HG03025 (cell line): ENCODE measurements at regions not wholly inside any gene's neighbourhood (a gene's known extent, or its start where the extent isn't known, plus 50 kb on each side); places are given as distances from the start of the nearest gene placed in this dataset.

Experiments
- ATAC-seq: cut with Tn5 transposase; IDR thresholded peaks from one replicate; pipeline ENCODE4 v1.9.1; 2021; ENCODE audit warnings: mild to moderate bottlenecking, moderate library complexity; ENCODE audit not compliant: unreplicated experiment, low FRiP score

DNA sequence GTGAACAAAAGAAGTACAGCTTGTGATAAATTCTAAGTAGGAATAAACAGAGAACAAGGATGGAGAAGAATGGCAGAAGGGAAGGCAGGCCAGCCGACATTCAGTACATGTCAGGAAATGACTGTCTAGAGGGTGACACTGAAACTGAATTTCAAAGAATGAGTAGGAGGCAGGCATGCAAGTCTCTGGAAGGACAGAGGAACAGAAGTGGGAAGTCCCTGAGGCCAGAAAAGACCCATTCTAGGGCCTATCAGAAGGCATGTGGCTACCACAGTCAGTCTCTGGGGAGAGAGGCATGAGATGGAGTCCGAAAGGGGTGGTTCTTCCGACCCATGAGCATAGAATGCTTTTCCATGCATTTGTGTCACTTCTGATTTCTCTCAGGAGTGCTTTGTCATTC is 243.5 kb upstream of the UBE2E2 start:
- ATAC-seq: peak; percentile 92

GRCh38 chr3:22960105-22960984 is 242.8 kb upstream of the UBE2E2 start:
- ATAC-seq: peak; percentile 32

- no peak for ATAC-seq
Observed at GRCh38 chr3:22962244-22962643, 240.9 kb upstream of the UBE2E2 start.

DNA sequence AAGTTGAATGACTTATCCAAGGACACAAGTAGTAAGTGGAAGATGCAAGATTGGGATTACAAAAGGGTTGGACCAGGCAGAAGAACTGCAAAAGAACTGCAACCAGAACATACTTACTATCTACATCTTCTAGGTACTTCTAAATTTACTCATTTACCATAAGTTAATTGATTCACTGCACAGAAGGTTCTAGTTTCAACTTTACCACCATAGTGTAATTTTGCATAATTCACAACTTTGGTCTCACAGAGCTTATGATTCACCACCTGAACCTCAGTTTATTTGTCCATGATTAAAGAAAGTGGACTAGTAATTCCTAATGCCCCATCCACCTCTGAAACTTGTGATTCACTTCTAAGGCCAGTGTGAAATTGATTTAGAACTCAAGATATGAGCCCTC is 236.8 kb upstream of the UBE2E2 start:
- ATAC-seq: no peak

DNA sequence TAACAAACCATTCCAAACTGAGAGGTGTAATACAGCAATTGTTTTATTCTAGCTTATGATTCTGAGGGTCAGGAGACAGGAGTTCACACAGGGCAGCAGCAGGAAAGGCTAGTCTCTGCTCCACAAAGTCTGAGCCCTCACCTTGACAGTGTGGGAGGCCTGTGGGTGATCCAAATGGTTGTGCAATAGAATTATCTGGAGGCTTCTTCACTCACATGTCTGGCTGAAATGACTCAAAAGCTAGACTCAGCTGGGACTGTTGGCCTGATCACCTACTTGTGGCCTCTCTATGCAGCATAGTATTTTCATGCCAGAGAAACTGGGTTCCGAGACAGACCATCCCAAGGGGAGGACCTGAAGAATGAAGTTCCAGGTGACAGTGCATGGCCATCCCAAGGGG is 233.9 kb upstream of the UBE2E2 start:
- ATAC-seq: no peak

DNA sequence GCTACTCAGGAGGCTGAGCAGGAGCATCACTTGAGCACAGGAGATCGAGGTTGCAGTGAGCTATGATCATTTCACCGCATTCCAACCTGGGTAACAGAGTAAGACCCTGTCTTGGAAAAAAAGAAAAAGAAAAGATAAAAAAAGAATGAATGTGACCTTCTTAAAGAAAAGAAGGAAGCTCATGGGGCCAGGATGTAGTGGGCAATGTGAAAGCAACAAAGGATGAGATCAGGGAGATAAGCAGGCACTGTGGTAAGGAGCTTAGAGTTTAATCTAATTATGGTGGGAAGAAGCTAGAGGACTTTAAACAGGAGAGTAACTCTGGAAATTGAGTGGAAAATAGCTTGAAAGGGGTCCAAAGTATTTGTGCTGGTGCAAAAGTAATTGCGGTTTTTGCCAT is 231.6 kb upstream of the UBE2E2 start:
- ATAC-seq: no peak

DNA sequence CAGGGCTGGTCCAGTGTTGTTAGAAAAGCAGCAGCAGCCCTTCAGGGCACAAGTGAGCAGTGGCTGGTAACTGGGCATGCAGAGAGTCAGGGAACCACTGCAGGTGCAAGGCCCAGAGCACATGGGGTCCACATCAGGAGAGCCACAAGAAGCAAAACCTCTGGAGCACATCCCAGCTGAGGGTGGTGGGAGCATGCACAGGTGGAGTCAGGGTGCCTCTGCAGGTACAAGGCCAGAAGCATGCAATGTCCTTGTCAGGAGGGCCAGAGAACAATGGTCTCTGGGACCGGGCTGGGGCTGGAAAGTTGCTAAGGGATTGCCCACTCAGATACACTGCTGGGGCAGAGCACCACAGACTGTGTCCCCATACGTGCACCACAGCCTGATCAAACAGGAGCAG is 226.1 kb upstream of the UBE2E2 start:
- ATAC-seq: no peak

DNA sequence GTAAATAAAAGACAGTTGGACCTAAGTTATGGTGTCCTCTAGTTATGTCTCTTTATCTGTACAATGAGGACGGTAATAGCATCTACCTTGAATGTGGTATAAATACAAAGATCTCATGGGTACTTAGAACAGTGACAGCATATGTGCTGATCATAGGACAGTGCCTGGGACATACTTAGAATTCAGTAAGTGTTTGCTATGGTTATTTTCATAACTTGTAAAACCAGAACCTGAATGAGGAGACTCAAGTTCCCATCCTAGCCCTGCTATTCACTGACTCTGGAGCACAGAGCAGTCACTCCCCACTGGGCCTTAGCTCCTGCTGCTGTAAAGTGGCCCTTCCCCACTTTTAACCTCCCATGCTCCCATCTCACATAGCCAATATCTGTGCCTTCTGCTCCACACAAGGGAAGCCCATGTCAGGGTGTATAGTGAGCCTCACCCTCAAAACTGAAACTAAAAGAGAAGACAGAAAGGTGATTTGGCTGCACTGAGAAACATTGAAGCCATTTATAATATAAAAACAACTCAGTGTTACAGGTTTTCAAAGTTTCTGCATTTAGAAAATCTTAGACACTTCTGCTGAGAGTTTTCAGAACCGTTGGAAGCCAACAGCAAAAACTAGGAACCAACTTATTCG is 225.4 kb upstream of the UBE2E2 start:
- ATAC-seq: peak; percentile 84

DNA sequence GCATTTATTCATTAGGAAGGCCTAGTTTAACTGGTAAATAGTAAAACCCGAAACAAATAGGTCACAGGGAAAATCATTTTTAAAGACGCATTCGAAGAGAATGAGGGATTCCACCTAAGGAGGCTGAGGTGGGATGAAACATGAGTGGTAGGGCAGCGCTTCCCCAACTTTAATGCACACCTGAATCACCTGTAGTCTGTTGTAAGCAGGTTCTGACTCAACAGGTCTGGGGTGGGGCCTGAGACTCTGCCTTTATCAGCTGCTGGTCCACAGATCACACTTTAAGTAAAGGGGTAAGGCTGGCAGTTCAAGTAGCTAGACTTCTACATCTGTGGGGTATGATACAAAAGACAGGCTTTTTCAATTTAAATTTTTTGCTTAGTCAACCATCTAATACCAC is 223.5 kb upstream of the UBE2E2 start:
- ATAC-seq: no peak

DNA sequence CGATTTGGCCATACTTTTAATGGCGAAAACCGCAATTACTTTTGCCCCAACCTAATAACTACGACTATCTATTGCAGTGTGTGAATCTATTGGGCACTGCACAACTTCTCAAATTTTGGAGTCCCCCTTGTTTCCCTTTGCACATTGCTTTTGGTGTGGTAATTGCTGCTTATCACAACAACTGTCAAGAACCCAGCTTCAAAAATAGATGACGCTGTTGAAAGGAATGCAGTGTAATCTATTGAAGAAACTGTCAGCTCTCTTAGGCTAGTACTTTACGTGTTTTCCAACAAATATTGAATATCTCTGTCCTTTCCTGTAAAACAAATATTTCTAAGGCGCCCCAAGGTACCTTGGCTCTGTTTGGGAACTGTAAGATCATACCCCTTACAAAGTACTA is 222.8 kb upstream of the UBE2E2 start:
- no peak for ATAC-seq

DNA sequence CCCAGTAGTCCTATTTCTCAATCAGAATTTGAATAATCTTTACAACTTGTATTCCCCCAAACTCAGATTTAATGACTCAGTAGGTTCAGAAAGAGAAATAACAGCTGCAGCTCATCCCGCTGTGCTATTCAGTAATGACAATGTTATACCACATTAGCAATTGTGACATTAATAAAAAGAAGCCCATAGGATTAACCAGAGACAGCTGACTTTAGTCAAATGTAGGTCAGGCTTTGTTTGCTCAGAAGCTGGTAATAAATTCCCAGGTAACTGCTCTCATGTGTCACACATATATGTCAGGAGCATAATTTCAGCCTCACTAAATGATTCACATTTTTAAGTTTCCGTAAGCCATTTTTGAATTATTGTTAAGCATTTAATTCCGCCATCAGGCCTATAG is 222.0 kb upstream of the UBE2E2 start:
- no peak for ATAC-seq

GRCh38 chr3:22981861-22982260 is 221.3 kb upstream of the UBE2E2 start:
- ATAC-seq: no peak

GRCh38 chr3:22982981-22983587 is 220.0 kb upstream of the UBE2E2 start:
- no peak for ATAC-seq

DNA sequence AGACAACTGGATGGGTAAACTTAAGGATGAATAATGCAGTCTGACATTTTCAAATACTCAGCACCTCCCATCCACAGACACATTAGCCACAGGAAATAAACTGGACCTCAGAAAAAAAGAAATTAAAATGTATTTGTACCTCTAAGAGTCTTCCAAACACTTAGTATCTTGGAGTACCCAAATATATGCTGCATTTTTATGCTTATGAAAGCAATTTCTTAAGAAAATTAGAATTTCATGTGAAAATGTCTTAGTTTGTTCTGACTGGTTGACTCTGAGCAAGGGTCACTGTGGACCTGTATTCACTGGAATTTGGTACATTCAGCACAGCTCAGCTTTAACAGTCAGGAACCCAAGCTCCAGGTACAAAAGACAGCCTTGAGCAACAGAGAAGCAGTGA is 216.2 kb upstream of the UBE2E2 start:
- ATAC-seq: no peak

DNA sequence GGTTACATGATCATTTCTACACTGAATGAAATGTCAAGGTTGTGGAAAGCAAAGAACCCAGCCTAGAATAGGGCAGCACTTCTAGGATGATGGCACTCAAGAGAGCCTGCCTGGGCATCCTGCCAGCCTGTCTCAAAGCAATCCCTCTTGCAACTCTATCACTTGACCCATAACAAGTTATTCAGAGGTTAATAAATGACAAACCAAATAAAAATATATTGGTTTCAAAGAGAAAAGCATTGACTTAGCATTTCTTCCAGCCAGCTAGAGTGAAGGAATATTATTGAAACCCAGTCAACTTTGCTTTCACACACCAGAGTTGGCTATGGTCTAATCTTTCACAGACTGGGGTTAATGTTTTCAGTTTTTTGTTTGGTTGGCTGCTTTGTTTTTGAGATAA is 214.6 kb upstream of the UBE2E2 start:
- no peak for ATAC-seq

DNA sequence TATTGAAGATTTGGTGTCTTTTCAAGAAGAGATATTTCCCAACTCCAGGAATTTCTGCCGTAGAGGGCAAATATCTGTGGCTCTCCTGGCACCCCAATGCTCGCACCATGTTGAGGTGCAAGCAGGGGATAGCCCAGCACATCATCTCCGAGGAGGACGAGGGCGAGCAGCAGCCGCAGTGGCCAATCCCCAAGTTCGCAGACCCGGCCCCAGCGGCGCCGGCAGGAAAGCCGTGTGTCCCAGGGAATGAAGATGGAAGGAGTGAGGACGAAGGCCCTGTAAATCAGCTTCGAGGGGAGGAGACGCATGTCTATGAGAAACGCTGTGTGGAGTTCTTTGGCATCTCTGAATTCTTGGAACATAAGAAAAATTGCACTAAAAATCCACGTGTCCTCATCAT is 213.4 kb upstream of the UBE2E2 start:
- ATAC-seq: no peak

GRCh38 chr3:22990291-22991200 is 212.6 kb upstream of the UBE2E2 start:
- no peak for ATAC-seq

DNA sequence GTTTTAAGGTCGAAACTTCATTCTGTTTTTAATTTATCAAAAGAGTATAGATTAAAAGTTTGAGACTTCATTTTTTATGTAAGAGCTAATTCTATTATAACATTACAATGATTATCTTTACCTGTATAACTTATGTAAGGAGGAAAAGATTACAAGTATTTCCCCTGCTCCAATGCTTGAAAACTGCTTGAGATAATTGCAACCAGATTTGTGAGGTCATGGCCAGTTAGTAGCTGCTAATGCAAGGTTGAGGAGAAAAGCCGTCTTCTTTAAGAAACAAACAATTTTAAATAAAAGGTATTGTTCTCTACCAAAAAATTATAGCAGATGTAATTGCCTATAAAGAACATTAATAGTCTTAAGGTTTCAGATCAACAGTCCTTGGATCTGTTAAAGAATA is 208.3 kb upstream of the UBE2E2 start:
- no peak for ATAC-seq

- ATAC-seq: no peak
Observed at GRCh38 chr3:22996920-22997571, 206.1 kb upstream of the UBE2E2 start.

- no peak for ATAC-seq
Observed at GRCh38 chr3:23000371-23000770, 202.8 kb upstream of the UBE2E2 start.
